ENCODE measurements at regions not wholly inside any gene's neighbourhood (a gene's known extent, or its start where the extent isn't known, plus 50 kb on each side); places are given as distances from the start of the nearest gene placed in this dataset.
"Not testable (repeated sequence)": the region's sequence is repeated elsewhere in the genome, so short reads cannot be mapped to it uniquely, and the experiment has no call there.

GRCh38 chr22:25458631-25459030, 105.8 kb upstream of the GRK3 start:
- not testable (repeated sequence) for DNase-seq (ENCODE audit: low spot score)

GRCh38 chr22:25460682-25461081, 103.8 kb upstream of the GRK3 start:
- DNase-seq (ENCODE audit: low spot score): not testable (repeated sequence)

- no peak for DNase-seq (ENCODE audit: low spot score)
Measured at GRCh38 chr22:25461301-25461700, 103.2 kb upstream of the GRK3 start.

GRCh38 chr22:25462474-25463346, 101.8 kb upstream of the GRK3 start:
- peak; percentile 83 for DNase-seq (ENCODE audit: low spot score)

- DNase-seq (ENCODE audit: low spot score): not testable (repeated sequence)
Measured at GRCh38 chr22:25463347-25463628, 101.2 kb upstream of the GRK3 start.

GRCh38 chr22:25464326-25464725, 100.1 kb upstream of the GRK3 start:
- DNase-seq (ENCODE audit: low spot score): not testable (repeated sequence)

GRCh38 chr22:25465949-25466348, 98.5 kb upstream of the GRK3 start:
- DNase-seq (ENCODE audit: low spot score): no peak

GRCh38 chr22:25472382-25472781, 92.1 kb upstream of the GRK3 start:
- no peak for DNase-seq (ENCODE audit: low spot score)

GRCh38 chr22:25475257-25476022, 89.0 kb upstream of the GRK3 start:
- DNase-seq (ENCODE audit: low spot score): no peak

- DNase-seq (ENCODE audit: low spot score): no peak
Measured at GRCh38 chr22:25477358-25477757, 87.1 kb upstream of the GRK3 start.

GRCh38 chr22:25478111-25478510, 86.4 kb upstream of the GRK3 start:
- no peak for DNase-seq (ENCODE audit: low spot score)

- no peak for DNase-seq (ENCODE audit: low spot score)
Measured at GRCh38 chr22:25478528-25478927, 85.9 kb upstream of the GRK3 start.

GRCh38 chr22:25480868-25481267, 83.6 kb upstream of the GRK3 start:
- not testable (repeated sequence) for DNase-seq (ENCODE audit: low spot score)

- DNase-seq (ENCODE audit: low spot score): no peak
Measured at GRCh38 chr22:25482091-25482760, 82.2 kb upstream of the GRK3 start.

GRCh38 chr22:25482868-25483639, 81.4 kb upstream of the GRK3 start:
- DNase-seq (ENCODE audit: low spot score): no peak

GRCh38 chr22:25483931-25484330, 80.5 kb upstream of the GRK3 start:
- DNase-seq (ENCODE audit: low spot score): no peak

- no peak for DNase-seq (ENCODE audit: low spot score)
Measured at GRCh38 chr22:25484521-25485315, 79.8 kb upstream of the GRK3 start.

GRCh38 chr22:25485626-25486545, 78.6 kb upstream of the GRK3 start:
- no peak for DNase-seq (ENCODE audit: low spot score)

GRCh38 chr22:25487508-25487907, 77.0 kb upstream of the GRK3 start:
- no peak for DNase-seq (ENCODE audit: low spot score)

All from HuH-7.5 (cell line).